Thoracic aorta (tissue), 2 donors: ENCODE measurements at regions not wholly inside any gene's neighbourhood (a gene's known extent, or its start where the extent isn't known, plus 50 kb on each side); places are given as distances from the start of the nearest gene placed in this dataset.

Experiments used
- ATAC-seq: fragments of 150-250 bp; one replicate; pipeline ENCODE4 v1.8.0; 2017; ENCODE audit warnings: low read depth; ENCODE audit not compliant: insufficient number of reproducible peaks, low FRiP score
- DNase-seq: peaks from one replicate; pipeline ENCODE4 v3.0.0-alpha.2; 2020; ENCODE audit warnings: low spot score
- H3K27ac ChIP-seq, 2 donors: fragments of 200-600 bp; sonication (generic); 1 replicate in 1 of 2; 2 replicates in 1 of 2; pipeline ENCODE4 v1.5.1; 2016; ENCODE audit warnings: mild to moderate bottlenecking in 2 of 2, moderate library complexity in 2 of 2
- H3K27me3 ChIP-seq: fragments of 200-600 bp; sonication (generic); replicated peaks from 2 replicates; pipeline ENCODE4 v1.6.0; 2016; ENCODE audit warnings: mild to moderate bottlenecking; ENCODE audit not compliant: insufficient read depth
- H3K36me3 ChIP-seq: fragments of 200-600 bp; sonication (generic); one replicate; pipeline ENCODE4 v1.5.1; 2016
- H3K4me1 ChIP-seq, 2 donors: fragments of 200-600 bp; sonication (generic); 1 replicate in 1 of 2; 2 replicates in 1 of 2; pipeline versions ENCODE4 v1.5.1 to v1.6.0; 2016; ENCODE audit warnings: low read depth in 2 of 2, mild to moderate bottlenecking in 1 of 2; ENCODE audit not compliant: control insufficient read depth in 1 of 2
- H3K4me3 ChIP-seq: fragments of 200-600 bp; sonication (generic); 2 replicates; pipeline ENCODE4 v1.5.1; 2016; ENCODE audit warnings: mild to moderate bottlenecking
- H3K9me3 ChIP-seq: fragments of 200-600 bp; sonication (generic); 2 replicates; pipeline ENCODE4 v1.5.1; 2016
- CTCF ChIP-seq: fragments of 200-600 bp; sonication (generic); IDR thresholded peaks from one replicate; pipeline ENCODE4 v1.5.1; 2019; ENCODE audit warnings: antibody characterized with exemption

DNA sequence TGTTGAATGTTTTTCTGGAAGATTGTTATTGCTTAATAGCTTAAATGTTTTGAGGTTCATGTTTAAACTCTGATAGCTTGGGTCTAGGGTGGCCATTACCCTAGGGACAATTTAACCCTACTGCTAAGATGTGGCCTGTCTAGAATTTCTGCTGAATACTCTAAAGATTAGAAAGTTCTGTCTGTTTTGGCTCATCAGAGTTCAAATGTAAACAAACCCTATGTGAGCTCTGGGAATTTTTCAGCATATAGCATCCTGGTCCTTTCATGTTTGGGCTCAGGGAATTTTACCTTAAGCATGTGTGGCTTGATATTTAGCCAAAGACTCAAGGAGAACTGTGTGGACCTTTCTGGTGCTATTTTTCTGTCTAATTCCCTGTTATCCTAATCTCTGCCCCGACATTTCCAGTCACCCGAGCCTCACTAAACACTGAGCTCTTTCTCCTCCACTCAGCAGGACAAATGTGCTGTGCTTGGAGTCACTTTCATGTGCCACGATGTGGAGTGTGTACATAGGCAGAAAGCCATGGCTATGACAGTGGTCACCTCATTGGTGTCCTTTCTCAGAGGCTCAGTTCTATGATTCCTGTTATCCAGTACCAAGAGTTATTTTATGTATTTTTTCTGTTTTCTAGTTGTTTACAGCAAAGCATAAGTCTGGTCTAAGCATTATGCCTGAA is 492.5 kb upstream of the SPHKAP start:
- Histone ChIP-seq H3K36me3 (no peaks in the 10 kb centered on the region), H3K4me3 (no peak overlapping the region), H3K9me3 (no peaks in the 10 kb centered on the region), H3K27ac (no peak overlapping the region), H3K27me3 (no peaks in the 10 kb centered on the region), H3K4me1 (peaks cover 0 to 12% of the 10 kb centered on the region in 2 donors)
- no peak for TF ChIP-seq CTCF
- DNase-seq: no peak
- ATAC-seq: no peak

DNA sequence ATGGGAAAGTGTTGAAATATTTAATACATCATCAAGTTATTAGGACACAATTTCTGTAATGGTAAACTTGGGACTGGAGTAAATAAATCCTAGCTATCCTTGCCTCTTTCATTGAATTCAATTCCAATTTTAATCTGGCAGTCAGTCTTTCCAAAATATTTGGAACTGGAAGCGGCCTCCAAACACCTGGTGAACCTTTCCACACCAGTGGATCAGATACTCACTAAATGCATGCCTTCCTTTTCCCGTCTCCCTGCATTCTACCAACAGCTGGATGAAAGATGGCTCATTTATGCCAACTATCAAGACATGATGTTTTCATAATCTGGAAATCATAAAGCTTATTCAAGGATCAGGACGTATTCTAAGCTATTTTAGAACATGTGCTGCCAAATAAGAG is 488.2 kb upstream of the SPHKAP start:
- Histone ChIP-seq H3K9me3 (no peaks in the 10 kb centered on the region), H3K4me1 (peaks cover 0 to 8% of the 10 kb centered on the region in 2 donors), H3K27ac (no peak overlapping the region), H3K4me3 (no peak overlapping the region), H3K36me3 (no peaks in the 10 kb centered on the region), H3K27me3 (no peaks in the 10 kb centered on the region)
- no peak for TF ChIP-seq CTCF
- DNase-seq (no peak), ATAC-seq (no peak)

GRCh38 chr2:228665232-228665631 is 483.7 kb upstream of the SPHKAP start:
- Histone ChIP-seq H3K27me3 (no peaks in the 10 kb centered on the region), H3K4me1 (peaks cover 0 to 8% of the 10 kb centered on the region in 2 donors), H3K9me3 (no peaks in the 10 kb centered on the region), H3K4me3 (no peak overlapping the region), H3K36me3 (no peaks in the 10 kb centered on the region), H3K27ac (no peak overlapping the region)
- DNase-seq: no peak
- no peak for TF ChIP-seq CTCF
- ATAC-seq: no peak

- Histone ChIP-seq H3K4me3 (no peak overlapping the region), H3K36me3 (no peaks in the 10 kb centered on the region), H3K4me1 (peaks cover 3 to 15% of the 10 kb centered on the region in 2 donors), H3K27me3 (no peaks in the 10 kb centered on the region), H3K9me3 (no peaks in the 10 kb centered on the region), H3K27ac (no peak overlapping the region)
- no peak for TF ChIP-seq CTCF
- DNase-seq (no peak), ATAC-seq (peak; percentile 17)
Measured at GRCh38 chr2:228658998-228659397, 477.5 kb upstream of the SPHKAP start.

DNA sequence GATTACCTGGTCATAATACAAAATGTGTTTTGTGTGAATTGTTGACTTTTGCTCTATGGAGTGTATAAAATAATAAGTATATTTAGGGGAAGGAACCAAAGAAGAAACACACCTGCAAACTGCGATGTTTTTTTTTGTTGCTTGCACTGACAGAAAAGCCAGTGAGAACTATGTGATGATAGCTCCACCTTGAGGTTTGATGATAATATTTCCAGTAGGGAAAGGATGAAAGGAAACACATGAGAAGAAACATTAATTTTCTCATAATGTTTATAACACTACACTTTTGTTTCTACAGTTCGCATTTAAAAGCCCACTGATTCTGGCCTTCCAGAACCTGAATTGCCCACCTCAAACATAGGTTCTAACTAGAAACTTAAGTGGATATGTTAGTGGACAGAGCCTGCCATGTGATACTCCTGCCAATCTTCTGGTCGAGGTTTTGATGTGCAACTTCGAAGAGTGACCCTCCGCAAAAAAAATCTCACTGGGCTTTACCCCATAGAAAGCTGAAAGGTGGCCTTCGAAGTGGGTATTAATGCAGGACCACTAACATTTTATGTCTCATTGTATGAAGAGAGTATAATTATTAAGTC is 476.4 kb upstream of the SPHKAP start:
- H3K27ac ChIP-seq: no peak overlapping the region
- H3K27me3 ChIP-seq: no peaks in the 10 kb centered on the region
- H3K4me3 ChIP-seq: no peak overlapping the region
- no peaks in the 10 kb centered on the region for H3K36me3 ChIP-seq
- no peaks in the 10 kb centered on the region for H3K9me3 ChIP-seq
- DNase-seq: no peak
- peak; percentile 19 for TF ChIP-seq CTCF
- no peak for ATAC-seq
- H3K4me1 ChIP-seq: peaks cover 3 to 15% of the 10 kb centered on the region in 2 donors
